GM19468 (cell line): ENCODE measurements at regions not wholly inside any gene's neighbourhood (a gene's known extent, or its start where the extent isn't known, plus 50 kb on each side); places are given as distances from the start of the nearest gene placed in this dataset.
"Not testable (repeated sequence)": the region's sequence is repeated elsewhere in the genome, so short reads cannot be mapped to it uniquely, and the experiment has no call there.

ENCODE experiments used
- ATAC-seq: cut with Tn5 transposase; IDR thresholded peaks from one replicate; pipeline ENCODE4 v1.9.1; 2021; ENCODE audit warnings: mild to moderate bottlenecking, moderate library complexity, moderate number of reproducible peaks; ENCODE audit not compliant: unreplicated experiment; ENCODE audit errors: extremely low read depth

DNA sequence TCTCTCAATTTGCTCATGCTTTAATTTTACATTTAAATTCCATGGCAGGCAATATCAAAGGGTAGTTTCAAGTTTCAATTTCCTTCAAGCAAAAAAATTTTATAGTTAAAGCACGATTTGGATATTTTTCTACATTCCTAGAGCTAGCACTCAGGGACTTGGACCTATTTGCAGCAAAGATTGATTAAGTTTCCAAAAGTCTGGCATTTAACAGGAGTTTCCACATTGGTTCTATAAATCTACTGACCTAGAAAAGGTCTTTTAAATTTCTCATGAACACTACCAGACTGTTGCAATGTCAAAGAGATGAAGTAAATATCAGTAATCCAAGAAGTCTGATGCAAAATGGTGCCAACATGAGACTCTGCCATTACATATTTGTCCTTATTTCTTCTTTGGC lies 253.7 kb upstream of the LINC00305 start:
- ATAC-seq: no peak

DNA sequence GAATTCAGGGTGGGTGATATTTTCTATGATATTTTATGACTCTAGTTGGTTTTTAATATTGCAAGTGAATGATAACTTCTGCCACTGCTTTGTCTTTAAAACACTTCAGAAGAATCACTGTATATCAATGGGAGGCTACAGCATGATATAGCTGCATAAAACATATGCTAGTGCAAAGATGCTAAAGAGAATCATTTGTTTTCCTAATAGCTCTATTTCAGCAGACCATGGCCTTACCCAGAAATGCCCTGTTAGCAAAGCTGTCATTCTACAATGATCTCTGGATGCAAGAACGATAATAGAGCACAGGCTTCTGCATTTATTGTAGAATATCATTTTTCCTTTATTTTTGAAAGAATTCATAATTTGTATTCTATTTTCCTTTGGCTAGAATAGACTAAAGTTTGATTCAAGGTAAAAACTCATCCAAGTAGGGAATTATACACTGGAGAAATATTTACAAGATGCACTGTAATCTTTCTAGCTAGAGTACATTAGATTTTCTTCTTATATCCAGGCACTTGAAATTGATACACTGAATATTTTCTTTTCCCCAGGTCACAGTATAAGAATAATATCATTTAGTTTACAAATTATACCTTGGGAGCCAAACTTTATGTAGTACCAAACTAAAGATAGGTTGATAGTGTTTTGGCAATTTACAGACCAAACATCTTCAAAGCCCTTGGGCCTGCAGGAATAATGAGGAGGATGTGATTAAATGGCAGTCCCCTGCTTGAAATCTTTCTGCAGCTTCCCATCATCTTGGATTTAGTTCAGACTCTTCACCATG lies 252.6 kb upstream of the LINC00305 start:
- ATAC-seq: no peak

DNA sequence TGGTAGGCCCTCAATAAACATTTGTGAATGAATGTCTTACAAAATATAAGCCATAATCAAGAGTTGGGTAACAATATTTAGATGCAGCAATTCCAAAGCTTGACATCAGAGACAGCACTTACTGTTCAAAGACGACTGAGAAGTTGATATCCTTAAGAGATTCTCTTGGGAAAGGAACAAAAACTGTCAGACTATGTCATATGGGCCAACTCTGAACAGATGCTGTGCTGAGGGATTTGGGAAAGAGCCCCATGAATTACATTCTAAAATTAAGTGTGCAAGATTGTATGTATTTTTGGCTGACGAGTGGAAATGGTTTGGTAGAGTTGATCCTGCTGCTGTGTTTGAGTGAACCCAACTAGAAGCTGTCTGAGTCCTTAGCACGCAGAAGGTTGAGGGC lies 250.7 kb upstream of the LINC00305 start:
- no peak for ATAC-seq

DNA sequence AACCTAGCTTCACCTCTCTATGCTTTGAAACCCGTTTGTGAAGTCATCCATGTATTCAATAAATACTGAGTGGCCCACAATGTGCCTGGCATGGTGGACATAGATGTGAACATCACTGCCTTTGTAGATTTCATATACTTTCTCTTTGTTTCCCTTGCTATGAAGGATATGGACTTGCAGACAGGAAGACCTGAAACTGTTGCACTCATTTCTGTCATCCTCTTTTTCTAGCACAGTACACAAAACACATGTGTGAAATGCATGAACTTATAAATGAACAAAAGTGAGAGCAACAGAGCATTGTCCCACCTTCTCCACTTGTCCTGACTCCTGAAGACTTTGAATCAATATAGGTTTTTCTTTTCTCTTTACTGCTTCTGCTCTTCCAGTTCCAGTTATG lies 249.4 kb upstream of the LINC00305 start:
- no peak for ATAC-seq

DNA sequence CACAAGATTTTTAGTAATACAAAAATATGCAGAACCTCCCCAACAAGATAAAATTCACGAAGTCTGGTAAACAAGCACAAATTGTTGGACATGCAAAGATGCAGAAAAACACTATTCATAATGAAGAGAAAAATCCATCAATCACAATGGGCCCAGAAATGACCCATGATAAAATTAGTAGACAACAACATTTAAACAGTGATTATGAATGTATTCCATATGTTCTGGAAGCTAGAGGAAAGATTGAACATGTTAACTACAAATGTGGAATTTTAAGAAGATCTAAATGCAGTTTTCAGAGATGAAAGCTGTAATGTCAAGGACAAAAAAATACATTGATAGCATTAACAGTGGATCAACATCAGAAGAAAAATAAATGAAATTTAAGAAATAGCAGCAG lies 243.3 kb upstream of the LINC00305 start:
- ATAC-seq: no peak

DNA sequence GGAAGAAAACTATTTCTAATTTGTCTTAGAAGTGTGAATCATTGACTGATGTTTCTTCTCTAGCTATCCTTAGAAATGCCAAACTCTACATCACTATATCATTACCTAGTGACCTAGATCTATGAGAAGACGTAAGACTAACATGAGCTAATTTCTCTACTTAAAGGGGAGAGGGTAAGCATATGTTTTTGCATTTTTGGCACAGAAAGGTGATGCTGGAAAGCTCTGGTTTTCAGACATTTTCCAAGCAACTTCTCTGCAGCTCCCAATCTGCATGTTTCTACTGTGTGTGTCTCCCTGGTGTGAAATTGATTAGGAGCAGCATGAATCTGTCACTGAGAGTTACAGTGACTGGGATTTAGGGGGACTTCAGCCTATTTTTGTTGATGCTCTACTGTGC lies 235.2 kb upstream of the LINC00305 start:
- ATAC-seq: no peak

DNA sequence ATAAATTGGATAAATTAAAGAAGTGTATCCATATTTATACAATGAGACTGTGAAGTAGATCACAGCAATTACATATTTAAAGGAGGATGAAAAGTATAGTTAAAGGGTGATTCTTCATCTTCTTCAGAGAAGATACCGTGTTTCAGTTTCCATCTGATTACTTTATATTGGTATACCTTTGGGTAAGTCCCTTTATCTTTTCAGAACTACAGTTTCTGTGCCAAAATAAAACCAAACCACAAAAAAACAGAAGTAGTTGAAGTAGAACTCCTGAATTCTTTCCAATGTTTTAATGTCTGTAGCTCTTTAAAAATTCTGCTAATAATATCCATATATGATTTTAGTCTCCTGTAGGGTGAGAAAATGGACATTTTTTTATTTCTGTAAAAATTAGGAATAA lies 231.2 kb upstream of the LINC00305 start:
- peak; percentile 90 for ATAC-seq

DNA sequence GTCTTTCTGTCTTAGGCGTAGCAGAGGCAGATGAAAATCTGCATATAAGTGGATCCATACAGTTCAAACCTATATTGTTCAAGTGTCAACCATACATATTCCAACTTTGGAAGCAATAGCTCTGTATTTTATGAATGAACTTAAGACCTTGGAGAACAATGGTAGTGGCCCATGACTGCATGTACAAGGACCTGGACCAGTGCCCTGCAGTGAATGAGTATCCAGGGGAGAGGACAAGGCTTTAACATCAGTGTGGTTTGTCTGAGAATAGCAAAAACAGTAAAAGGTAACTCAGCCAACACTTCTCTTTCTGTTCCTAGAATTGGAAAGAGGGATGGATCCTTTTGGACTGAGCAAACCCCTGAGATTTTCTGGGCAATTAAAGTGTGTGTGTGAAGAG lies 230.8 kb upstream of the LINC00305 start:
- ATAC-seq: no peak

DNA sequence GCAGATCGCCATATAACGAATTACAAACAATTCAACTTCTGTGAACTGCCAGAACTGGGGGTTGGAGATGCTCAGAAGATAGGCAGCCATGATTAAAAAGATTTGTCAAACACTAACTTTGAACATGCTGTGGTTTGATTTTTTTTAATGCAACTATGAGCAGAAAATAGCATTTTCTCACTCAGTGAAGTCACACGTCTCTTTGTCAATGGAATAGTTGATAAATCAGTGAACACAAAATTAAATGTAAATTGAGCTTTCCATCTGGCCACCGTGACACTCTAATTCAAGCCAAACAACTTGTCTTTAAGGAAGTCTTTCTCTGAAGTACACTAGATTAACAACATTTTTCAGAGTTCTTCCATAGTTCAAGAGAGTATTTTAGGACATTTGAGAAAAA lies 228.6 kb upstream of the LINC00305 start:
- no peak for ATAC-seq

DNA sequence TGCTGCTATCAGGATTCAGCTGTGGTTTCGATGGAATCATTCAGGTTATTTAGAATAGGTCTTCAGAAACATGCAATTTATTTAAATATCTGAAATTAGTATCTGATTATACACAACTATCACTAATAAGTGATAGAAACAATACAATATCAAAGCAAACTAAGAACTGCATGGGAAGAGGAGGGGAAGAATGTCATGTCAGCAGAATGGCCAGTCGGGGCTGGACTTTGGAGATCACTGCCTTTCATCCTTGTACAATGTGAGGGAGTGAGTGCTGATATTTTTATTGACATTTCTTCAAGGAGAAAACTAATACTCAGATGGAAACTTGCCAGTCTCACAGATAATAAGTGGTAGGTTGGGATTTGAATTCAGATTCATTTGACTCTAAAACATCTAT lies 224.0 kb upstream of the LINC00305 start:
- ATAC-seq: no peak

DNA sequence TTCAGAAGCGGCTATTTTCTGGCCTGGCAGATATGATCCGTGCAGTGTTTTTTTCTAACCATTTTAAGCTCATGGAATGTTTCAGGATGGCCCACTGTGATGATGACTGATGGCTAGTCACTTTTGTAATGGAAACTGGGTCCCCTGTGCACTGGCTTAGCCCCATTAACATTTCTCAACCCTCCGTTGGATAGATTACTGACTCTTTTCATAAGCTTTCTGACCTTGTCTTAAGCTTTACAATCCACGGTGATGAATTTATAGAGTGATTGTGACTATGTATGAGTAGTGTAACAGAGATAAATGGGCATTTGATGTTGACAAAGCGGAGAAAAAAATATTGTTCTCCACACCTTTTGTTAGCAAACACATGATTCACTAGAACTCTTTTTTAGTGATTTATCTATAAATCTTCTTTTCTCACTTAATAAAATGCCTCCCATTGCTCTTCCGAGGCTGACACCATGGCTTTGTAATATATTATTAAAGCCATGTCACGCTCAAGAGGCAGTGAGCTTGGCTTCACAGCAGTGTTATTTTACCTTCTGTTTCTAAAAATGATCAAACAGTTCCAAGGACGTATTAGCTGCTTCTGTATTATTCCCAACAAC lies 221.0 kb upstream of the LINC00305 start:
- not testable (repeated sequence) for ATAC-seq

DNA sequence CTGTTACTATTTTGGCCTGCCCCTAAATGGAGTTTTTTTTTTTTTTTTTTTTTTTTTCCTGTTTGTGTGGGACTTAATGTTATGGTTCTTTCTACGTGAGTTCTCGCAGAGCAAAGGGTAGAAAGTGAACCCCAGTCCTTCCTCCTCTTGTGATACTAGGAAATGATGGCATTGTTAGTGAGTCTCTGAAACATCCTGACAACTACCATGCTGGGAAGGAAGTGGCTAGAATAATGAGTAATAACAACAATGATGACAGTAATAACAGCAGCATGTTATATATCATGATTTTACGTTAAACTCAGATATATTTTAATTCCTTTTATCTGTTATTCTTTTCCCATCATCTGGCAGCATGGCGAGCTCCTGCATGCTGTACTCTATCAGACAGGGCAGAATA lies 216.2 kb upstream of the LINC00305 start:
- no peak for ATAC-seq

DNA sequence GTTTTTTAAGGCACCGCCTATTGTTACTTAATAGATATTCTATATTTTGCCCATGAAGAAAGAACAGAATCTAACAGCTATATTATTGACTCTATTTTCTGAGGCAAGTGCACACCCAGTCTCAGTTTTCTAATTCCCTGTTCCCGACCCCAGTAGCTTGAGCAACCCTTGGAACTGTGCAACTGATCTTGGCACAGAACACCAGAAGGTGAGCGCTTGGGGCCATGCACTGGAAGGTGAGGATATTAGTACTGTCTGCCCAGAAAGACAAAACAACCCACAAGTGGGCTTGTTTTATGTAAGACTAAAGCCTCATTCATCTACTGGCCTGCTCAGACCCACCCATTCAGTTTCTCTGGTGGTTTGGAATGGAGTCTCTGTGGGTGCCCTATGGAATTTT lies 188.8 kb upstream of the LINC00305 start:
- ATAC-seq: no peak

DNA sequence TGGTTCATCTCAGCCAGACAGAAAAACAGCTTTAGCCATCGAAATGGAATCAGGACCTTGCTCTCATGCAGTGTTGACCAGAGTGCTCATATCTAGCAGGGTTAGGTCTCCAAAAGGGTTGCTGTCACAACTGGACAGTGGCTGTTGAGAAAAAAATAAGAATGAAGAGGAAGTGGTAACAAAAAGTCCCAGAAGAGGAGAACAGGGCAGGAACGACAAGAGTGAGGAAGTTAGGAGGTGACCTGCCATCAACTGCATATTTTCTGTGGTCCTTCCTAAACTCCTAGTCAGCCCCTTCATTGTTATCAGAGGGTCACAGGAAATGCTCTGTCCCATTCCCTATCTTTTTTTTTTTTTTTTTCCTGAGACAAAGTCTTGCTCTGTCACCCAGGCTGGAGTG lies 188.1 kb upstream of the LINC00305 start:
- no peak for ATAC-seq

DNA sequence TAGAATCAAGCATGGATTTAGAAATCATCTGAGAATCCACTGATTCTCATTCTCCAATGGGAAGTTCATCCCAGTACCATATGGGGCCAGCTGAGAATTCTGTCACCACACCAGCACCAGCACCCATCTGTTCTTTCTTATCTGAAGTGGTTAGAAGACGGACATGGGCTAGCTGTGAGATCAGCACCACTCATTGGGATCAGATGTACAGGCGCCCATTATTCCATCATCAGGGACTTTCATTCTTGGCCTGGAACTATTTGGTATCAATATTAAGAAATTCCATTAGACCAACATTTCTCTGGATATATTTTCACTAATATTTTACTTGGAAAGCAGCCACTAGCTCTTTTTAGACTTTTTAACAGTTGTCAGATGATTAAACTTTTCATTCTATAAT lies 185.9 kb upstream of the LINC00305 start:
- no peak for ATAC-seq

DNA sequence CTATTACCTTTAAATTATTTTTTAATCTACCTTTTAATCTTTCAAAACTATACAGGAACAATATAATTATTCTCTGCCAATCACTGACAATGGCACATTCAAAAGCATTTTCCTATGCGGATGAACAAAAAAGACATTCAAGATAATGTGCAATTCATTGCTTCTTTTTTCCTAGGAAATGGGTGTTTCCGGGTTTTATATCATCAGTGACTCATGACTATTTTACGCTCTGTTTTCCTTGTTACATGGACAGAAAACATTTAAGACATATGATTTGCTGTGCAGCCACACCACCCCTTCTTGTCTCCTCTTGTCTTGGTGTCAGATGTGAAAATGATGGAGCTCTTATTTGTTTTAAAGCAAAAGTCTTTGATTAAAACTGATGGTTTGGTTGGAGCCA lies 184.7 kb upstream of the LINC00305 start:
- ATAC-seq: no peak

DNA sequence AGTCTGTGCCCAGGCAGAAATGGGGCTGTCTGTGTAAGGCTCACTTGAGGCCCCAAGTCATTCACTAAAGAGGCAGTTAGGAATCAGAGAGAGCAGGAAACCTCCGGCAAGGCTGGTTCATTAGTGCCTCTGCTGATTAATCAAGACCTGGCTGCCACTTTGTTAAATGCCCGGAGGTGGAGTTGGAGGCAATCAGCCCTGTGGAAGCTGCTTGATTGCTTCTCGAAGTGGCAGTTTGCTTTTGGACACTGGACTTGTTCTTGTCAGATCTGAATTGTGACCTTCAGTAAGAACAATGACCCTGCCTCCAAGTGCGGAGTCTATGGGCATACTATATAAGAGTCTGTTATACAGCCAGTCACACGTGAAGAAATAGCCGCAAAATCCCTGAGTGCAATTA lies 183.9 kb upstream of the LINC00305 start:
- no peak for ATAC-seq

DNA sequence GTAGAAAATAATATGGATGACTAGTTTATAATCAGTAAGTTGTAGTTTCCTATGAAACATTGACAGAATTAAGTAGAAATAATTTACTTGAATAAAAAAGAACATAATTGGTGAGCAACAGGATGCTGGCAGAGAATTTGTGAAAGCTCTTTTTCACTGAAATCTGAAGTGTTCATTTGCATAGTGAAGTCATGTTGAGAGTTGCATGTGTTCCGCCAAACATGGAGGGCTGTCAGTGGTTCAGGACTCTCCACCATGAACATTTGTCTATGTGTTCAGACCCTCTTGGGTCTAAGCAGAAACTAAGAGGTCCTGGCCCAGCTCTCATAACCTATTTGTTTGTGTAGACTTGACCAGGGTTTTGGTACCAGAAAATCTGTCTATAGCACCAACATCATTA lies 182.5 kb upstream of the LINC00305 start:
- no peak for ATAC-seq

DNA sequence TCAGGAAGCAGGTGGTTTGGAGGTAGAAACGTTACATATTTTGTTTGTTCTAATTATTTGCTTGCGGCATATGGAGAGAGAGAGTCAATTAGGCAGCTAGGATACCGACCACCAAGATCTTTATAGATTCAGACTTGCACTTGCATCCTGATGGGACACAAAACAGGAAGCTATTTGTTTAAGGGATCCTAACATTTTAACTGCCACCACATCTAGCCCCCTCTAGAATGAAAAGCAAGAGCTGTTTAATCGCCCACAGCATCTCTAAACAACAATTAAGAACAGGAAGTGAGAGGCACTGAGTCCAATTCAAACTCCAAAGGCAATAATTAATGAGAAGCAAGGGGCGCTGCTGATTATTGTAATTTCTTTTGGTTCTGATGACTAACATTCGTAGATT lies 182.0 kb upstream of the LINC00305 start:
- no peak for ATAC-seq

DNA sequence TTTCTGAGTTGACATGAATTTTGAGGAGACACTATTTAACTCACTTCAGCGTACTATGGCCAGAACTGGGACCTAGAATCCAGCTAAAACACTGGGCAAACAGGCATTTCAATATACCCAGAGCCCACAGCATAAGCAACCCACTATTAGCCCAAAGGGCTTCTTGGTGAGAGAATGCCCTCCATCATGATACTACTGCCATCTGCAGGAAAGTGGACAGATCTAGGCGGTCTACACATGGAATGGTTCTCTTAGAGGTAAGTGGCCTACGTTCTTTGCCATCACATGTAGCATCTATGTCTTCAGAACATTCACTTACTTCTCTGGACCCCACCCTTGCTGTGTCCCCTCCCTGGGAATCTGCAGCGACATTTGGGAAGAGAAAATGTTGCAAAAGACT lies 181.3 kb upstream of the LINC00305 start:
- no peak for ATAC-seq

DNA sequence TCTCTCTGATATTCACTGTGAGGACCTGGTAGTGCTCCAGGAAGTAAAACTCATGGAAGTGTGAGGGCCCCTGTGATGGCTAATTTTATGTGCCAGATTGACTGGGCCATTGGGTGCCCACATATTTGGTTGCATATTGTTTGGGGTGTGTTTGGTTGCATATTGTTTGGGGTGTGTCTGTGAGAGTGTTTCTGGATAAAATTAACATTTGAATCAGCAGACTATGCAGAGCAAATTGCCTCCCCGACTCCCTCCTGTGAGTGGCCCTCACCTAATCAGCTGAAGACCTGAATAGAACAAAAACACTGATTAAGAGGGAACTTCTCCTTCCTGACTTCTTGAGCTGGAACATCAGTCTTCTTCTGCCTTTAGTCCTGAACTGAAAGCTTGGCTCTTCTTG lies 173.3 kb upstream of the LINC00305 start:
- ATAC-seq: no peak

DNA sequence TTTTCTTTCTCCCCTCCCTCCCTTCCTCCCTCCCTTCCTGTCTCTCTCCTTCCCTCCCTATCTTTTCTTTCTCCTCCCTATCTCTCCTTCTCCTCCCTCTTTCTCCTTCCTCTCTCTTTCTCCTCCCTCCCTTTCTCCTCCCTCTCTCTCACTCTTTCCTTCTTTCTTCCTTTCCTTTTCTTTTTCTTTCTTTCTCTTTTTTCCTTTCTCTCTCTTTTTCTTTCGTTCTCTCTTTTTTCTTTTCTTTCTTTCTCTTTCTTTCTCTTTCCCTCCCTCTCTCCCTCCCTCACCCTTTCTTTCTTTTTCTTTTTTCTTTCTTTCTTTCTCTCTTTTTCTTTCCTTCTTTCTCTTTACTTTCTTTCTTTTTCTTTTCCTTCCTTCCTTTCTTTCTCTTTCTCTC lies 169.7 kb upstream of the LINC00305 start:
- ATAC-seq: no peak
